GM18511 (cell line): ENCODE measurements at regions not wholly inside any gene's neighbourhood (a gene's known extent, or its start where the extent isn't known, plus 50 kb on each side); places are given as distances from the start of the nearest gene placed in this dataset.
A peak's percentile ranks its signal among the peaks of the same experiment; 100 is the strongest.
"Not testable (repeated sequence)": the region's sequence is repeated elsewhere in the genome, so short reads cannot be mapped to it uniquely, and the experiment has no call there.

Source experiments
- ATAC-seq: cut with Tn5 transposase; IDR thresholded peaks from one replicate; pipeline ENCODE4 v1.9.1; 2021; ENCODE audit warnings: mild to moderate bottlenecking, moderate library complexity; ENCODE audit not compliant: unreplicated experiment

DNA sequence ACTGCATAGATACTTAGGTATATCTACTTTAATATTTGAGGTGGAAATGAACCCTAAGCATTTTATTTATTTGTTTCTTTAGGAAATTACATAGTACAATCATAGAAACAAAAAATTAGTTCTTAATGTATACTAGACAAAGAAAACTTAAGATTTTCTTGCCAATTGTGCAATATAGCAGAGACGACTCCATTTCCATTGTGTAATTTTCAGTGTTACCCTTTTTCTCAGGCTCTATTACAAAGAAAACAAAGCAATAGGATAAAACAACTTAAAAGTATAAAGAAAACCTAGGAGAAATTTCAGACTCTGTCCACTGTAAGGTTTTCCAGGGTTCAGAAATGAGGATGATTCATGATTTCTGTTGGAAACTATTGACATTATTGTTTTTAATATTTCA, 89.0 kb upstream of the SERTAD2 start:
- no peak for ATAC-seq

- ATAC-seq = no peak
Measured at GRCh38 chr2:64743739-64744330, 90.1 kb upstream of the SERTAD2 start.

GRCh38 chr2:64745562-64745961, 91.8 kb upstream of the SERTAD2 start:
- ATAC-seq = no peak

- not testable (repeated sequence) for ATAC-seq
Measured at GRCh38 chr2:64747690-64748091, 94.0 kb upstream of the SERTAD2 start.

DNA sequence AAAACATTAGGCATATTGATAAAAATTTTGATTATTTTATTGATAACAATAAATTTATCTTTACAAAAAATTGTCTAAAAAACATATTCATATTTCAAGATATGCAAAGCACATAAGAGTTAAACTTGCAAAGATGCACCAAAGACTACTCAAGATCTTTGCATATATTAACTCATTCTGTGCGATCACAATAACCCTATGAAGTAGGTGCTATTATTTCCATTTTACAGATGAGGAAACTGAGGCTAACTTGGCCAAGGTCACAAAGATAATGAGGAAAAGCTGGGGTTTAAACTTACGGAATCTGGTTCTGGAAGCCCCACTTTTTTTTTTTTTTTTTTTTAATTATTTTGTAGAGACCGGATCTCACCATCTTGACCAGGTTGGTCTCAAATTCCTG, 94.4 kb upstream of the SERTAD2 start:
- no peak for ATAC-seq

DNA sequence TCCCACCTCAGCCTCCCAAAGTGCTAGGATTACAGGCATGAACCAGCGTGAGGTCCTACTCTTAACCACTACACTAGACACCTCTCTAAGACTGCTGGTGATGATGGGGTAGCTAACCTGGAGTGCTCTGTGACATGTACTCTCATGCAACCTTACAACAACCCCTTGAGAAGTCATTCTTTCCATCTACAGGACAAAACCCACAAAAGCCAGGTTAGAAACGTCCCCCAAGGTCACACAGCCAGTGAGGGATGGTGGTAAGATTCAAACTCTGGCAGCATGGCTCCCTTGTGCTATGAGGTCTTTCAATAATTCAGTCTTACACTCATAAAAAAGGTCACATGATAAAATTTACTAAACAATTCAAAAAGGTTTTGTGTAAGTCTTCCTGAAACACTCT, 94.8 kb upstream of the SERTAD2 start:
- ATAC-seq = no peak

- ATAC-seq = no peak
Measured at GRCh38 chr2:64749446-64749845, 95.7 kb upstream of the SERTAD2 start.

DNA sequence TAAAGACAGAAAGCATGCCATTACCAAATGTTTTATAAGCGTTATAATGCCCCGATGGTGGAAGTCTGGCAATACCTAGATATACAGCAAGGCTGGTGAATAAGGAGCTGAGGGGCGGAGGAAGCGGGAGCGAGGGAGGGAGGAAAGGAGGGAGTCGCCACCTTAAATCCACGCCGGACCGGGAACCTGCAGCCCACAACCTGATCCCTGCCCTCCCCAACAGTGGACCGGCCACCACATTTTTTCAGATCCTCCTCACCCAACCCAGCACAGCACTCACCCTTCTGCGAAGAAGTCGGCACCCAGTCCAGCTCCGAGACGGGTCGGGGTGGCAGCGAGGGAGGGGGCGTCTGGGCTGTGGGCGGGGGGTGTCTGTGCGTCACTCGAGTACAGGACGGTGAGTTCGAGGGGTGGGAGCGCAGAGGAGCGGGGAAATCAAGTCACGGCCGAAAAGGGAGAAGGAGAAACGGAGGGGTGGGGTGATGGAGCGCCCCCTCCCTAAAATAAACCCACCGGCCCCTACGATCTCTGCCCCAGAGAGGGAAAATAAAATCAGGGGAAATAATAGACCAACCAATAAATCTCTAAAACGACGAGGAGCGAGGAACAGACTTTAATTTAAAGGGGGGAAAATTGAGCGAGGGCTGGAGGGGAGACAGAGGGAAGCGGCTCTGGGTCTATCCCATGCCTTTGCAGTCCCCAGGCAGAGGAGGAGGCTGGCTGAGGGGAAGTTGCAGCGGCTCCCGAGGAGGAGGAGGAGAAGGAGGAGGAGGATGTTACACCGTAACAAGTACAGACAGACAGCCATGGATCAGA, 96.5 kb upstream of the SERTAD2 start:
- no peak for ATAC-seq

GRCh38 chr2:64750817-64751285, 97.1 kb upstream of the SERTAD2 start:
- ATAC-seq = peak; percentile 88

GRCh38 chr2:64751286-64752260, 97.9 kb upstream of the SERTAD2 start:
- peak; percentile 81 for ATAC-seq

DNA sequence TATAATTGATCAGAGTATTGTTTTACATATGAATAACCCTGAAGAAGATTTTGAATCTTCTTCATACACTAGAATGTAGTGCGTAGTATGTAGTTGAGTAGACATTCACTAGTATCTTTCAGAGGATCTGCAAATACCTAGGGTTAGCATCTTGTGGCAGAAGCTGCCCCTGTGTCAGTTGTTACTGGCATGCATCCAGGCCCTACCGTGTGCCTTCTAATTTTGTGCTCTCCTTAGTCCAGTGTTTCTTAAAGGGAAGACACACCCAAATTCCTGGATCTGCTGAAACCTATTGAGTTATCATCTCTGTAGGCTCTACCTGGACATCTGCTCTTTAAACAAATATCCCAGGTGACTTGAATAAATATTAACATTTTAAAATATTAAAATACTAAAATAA, 99.7 kb upstream of the SERTAD2 start:
- no peak for ATAC-seq

DNA sequence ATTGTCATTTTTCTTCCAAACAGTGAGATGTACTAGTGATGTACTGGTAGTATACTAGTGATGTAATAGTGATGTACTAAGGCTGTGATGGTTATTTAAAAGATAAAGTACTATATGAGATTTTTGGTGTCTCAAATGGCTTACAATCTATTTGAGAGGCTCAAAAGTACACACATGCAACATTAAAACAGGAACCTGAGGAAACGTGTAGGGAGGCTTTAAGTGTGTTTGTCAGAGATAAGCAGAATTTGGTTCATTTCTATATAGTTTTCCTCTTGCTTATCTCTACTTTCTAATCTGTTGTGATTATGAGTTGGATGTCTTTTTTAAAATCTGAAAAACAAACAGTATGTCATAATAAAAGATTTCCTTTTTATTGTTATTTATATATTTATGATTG, 100.9 kb upstream of the SERTAD2 start:
- no peak for ATAC-seq

GRCh38 chr2:64757126-64757525, 103.4 kb upstream of the SERTAD2 start:
- ATAC-seq = no peak

DNA sequence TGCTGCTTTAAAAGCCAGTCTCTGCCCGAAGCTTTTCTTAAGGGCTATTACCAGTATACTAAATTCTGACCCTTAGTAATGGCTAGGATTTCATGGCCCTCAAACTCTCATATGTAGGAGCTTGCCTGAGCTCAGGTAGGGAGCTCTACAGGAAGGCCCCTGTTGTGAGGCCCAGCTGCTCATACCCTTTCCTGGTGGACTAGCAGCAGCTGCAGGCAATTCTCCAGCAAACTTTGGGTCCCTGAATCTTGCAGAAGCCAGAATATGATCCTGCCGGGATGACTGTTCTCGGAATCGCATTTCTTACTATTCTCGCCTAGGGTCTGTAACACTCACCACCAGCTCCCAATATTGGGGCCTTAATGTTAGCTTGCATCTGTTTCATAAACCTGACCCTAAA, 106.4 kb upstream of the SERTAD2 start:
- ATAC-seq = no peak

DNA sequence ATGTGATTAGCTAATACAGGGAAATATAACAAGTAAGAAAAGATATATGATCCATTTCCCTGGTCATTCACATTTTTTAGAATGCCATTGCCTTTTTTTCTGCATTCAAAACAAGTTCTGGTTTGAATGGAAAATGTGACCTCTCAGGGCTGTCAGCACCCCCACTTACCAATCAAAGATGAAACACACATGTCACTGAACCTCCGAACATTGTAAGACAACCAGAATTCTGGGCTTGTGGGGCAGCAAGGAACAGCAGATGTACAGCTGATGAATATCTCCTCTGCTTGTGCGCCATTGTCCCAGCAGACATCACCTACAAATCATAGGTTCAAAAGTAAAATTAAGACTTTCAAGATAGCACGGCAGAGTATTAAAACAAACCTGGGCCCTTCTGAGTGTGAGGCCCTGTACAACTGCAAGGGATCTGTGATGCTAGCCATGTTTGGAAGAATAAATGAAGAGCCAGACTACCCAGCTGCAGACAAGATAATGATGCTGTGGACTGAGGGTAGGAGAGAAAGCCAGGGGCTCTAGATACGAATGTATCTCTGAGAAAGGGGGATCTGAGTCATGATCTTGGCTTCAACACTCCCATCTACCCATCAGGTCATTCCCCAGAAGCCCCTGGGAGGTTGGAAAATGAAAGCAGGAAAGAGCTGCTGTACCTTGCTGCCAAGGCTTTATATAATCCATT, 108.7 kb upstream of the SERTAD2 start:
- ATAC-seq = no peak

DNA sequence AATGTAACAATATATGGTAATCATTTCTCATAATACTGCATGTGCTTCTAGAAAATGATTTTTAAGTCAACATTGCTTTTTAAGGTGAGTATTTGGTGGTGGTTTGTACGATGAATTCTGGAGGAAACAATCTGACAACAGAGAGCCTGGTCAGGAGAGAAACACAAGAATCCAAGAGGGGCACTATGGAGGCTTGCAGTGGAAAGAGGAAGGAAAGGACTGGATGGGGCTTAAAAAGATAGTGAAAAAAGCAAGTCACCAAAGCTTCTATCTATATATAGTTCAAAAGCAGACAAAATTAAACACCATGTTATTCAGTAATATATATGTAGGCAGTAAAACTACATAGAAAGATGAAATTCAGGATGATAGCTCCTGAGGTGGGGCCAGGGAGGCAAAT, 109.4 kb upstream of the SERTAD2 start:
- no peak for ATAC-seq

GRCh38 chr2:64765160-64765805, 111.6 kb upstream of the SERTAD2 start:
- no peak for ATAC-seq

DNA sequence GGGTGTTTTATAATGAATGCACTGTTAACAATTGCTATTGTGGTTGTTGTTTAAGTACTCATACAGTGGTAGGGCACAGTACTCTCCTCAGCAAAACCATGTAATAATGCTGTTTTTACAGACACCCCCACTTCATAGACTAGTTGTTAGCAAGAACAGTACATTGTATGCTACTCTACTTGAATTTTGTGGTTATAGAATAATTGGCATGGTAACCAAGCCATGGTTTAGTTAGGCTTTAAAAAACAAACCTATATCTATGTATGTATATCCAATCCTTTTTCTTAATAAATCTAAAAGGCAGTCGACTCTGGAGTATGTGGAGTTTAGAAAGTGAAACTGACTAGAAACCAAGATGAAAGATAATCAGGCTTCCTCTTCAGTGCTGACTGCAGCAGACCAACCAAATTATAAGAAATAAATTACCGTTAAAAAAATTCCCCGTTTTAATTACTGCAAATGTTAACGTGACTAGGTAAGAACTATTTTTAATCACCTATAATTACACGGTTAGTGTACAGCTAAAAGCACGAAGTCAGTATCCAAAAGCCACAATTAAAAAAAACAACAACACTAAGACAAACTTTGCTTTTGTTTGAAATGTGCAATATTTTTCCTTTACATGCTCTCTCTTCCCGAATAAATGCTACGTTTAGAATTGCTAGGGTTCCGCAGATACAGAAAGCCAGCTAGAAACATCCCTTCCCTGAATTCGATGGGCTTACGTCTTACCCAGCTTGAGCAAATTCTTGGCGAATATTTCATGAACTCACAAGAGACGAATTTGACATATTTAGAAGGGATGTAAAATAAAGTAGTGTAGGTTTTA, 113.3 kb upstream of the SERTAD2 start:
- peak; percentile 42 for ATAC-seq
